ENCODE measurements at regions not wholly inside any gene's neighbourhood (a gene's known extent, or its start where the extent isn't known, plus 50 kb on each side); places are given as distances from the start of the nearest gene placed in this dataset.

- WGBS, 2 donors = 81 to 86% methylated on average over 3 of the region's 3 CpGs
- Histone ChIP-seq H3K4me3 (no peak overlapping the region), H3K4me1 (no peaks in the 10 kb centered on the region), H3K9me3 (no peaks in the 10 kb centered on the region), H3K27ac (no peak overlapping the region), H3K36me3 (no peaks in the 10 kb centered on the region), H3K27me3 (no peaks in the 10 kb centered on the region)
- no peak for TF ChIP-seq POLR2A (IDR thresholded peaks at IDR 0.05)
- DNase-seq (ENCODE audit: low spot score in 2 of 2) = no peak
Observed at GRCh38 chr2:220662431-220662830, 909.7 kb downstream of the EPHA4 start.

GRCh38 chr2:220663065-220663464 lies 909.0 kb downstream of the EPHA4 start:
- H3K27me3 ChIP-seq = no peaks in the 10 kb centered on the region
- TF ChIP-seq POLR2A (IDR thresholded peaks at IDR 0.05) (no peak), EP300 (IDR thresholded peaks at IDR 0.05) (no peak), CTCF (IDR thresholded peaks at IDR 0.05) (no peak)
- no peak overlapping the region for H3K4me3 ChIP-seq
- DNase-seq (ENCODE audit: low spot score in 2 of 2) = no peak
- H3K4me1 ChIP-seq = no peaks in the 10 kb centered on the region
- no peaks in the 10 kb centered on the region for H3K36me3 ChIP-seq
- no peaks in the 10 kb centered on the region for H3K9me3 ChIP-seq
- H3K27ac ChIP-seq = no peak overlapping the region

- 66 to 68% methylated on average over 8 of the region's 8 CpGs for WGBS, 2 donors
Observed at GRCh38 chr2:220664272-220665107, 907.6 kb downstream of the EPHA4 start.

GRCh38 chr2:220665108-220665471 lies 907.0 kb downstream of the EPHA4 start:
- TF ChIP-seq POLR2A (IDR thresholded peaks at IDR 0.05) (no peak), EP300 (IDR thresholded peaks at IDR 0.05) (no peak), CTCF (IDR thresholded peaks at IDR 0.05) (no peak)
- DNase-seq (ENCODE audit: low spot score in 2 of 2) = no peak
- Histone ChIP-seq H3K4me3 (no peak overlapping the region), H3K36me3 (no peaks in the 10 kb centered on the region), H3K9me3 (no peaks in the 10 kb centered on the region), H3K27ac (no peak overlapping the region), H3K4me1 (no peaks in the 10 kb centered on the region), H3K27me3 (no peaks in the 10 kb centered on the region)
- WGBS, 2 donors = 81 to 84% methylated on average over 3 of the region's 3 CpGs

More at GRCh38 chr2:220664272-220665107, 907.6 kb downstream of the EPHA4 start:
- Histone ChIP-seq H3K27me3 (no peaks in the 10 kb centered on the region), H3K9me3 (no peaks in the 10 kb centered on the region), H3K4me3 (no peak overlapping the region), H3K36me3 (no peaks in the 10 kb centered on the region), H3K27ac (peak overlapping the region in 1 of 4 donors; percentile 50), H3K4me1 (no peaks in the 10 kb centered on the region)
- TF ChIP-seq EP300 (IDR thresholded peaks at IDR 0.05) (peak in 1 of 2 donors; percentile 51), POLR2A (IDR thresholded peaks at IDR 0.05) (no peak)
- peak in 1 of 2 donors; percentile 61 for DNase-seq (ENCODE audit: low spot score in 2 of 2)

- no peak for DNase-seq (ENCODE audit: low spot score in 2 of 2)
- no peak for TF ChIP-seq POLR2A (IDR thresholded peaks at IDR 0.05)
- no peak for TF ChIP-seq EP300 (IDR thresholded peaks at IDR 0.05)
- no peak for TF ChIP-seq CTCF (IDR thresholded peaks at IDR 0.05)
- Histone ChIP-seq H3K36me3 (no peaks in the 10 kb centered on the region), H3K4me1 (no peaks in the 10 kb centered on the region), H3K27me3 (peaks cover 0 to 4% of the 10 kb centered on the region in 2 donors), H3K4me3 (no peak overlapping the region), H3K27ac (no peak overlapping the region), H3K9me3 (no peaks in the 10 kb centered on the region)
- 72 to 79% methylated on average over 4 of the region's 4 CpGs for WGBS, 2 donors
Observed at GRCh38 chr2:220669324-220669723, 902.8 kb downstream of the EPHA4 start.

GRCh38 chr2:220670511-220670910 lies 901.6 kb downstream of the EPHA4 start:
- H3K36me3 ChIP-seq = no peaks in the 10 kb centered on the region
- DNase-seq (ENCODE audit: low spot score in 2 of 2) = no peak
- no peak overlapping the region for H3K27ac ChIP-seq
- H3K4me1 ChIP-seq = no peaks in the 10 kb centered on the region
- 35 to 38% methylated on average over 5 of the region's 5 CpGs for WGBS, 2 donors
- TF ChIP-seq CTCF (IDR thresholded peaks at IDR 0.05) (no peak), EP300 (IDR thresholded peaks at IDR 0.05) (no peak), POLR2A (IDR thresholded peaks at IDR 0.05) (no peak)
- H3K4me3 ChIP-seq = no peak overlapping the region
- no peaks in the 10 kb centered on the region for H3K9me3 ChIP-seq
- H3K27me3 ChIP-seq = peaks cover 0 to 6% of the 10 kb centered on the region in 2 donors
